HepG2 (cell line): ENCODE measurements at regions not wholly inside any gene's neighbourhood (a gene's known extent, or its start where the extent isn't known, plus 50 kb on each side); places are given as distances from the start of the nearest gene placed in this dataset.

Source experiments
- ATAC-seq: fragments of 200-7000 bp; cut with Tn5 transposase; 3 replicates; pipeline ENCODE4 v1.9.1; 2020; ENCODE audit warnings: mild to moderate bottlenecking, moderate library complexity
- BruUV-seq: library from RNA; stranded (reverse); fragments of 400-500 nt; replicated peaks from 2 replicates; lab custom pipeline; 2021; lab: Mats Ljungman, UMichigan
- CTCF ChIA-PET: fragments of 300-600 bp; formaldehyde crosslinking; extraction: SDS; loops from one replicate; lab custom pipeline; 2021; ENCODE audit warnings: low total read pairs, inconsistent platforms, low intra/inter-chr PET ratio; lab: Yijun Ruan, JAX
- POLR2A ChIA-PET: fragments of 350-600 bp; sonication (Branson Sonifier 250); formaldehyde crosslinking; loops from one replicate; lab custom pipeline; 2020; ENCODE audit warnings: antibody characterized with exemption, inconsistent platforms; lab: Yijun Ruan, JAX
- DNase-seq: peaks from one replicate; pipeline ENCODE4 v3.0.0-alpha.2; 2015; ENCODE audit warnings: low spot score
- FAIRE-seq: peaks from 3 replicates; lab custom pipeline; 2011; peaks lifted over from hg19 to GRCh38; lab: Jason Lieb, UNC
- H2AFZ ChIP-seq: one replicate; pipeline ENCODE4 v1.6.1; 2011; ENCODE audit warnings: low read length, inconsistent platforms
- H3K27ac ChIP-seq: fragments of 300-600 bp; 3 replicates; pipeline ENCODE4 v1.8.0; 2011; ENCODE audit warnings: mixed run types, mild to moderate bottlenecking, mixed read lengths, low read length, inconsistent platforms; ENCODE audit not compliant: insufficient read depth; ENCODE audit errors: extremely low read length
- H3K27me3 ChIP-seq, 2 experiments: fragments of 200-600 bp in 1 of 2; 2 replicates in 1 of 2; 3 replicates in 1 of 2; pipeline versions ENCODE4 v1.6.0 to v1.8.0; 2011; ENCODE audit warnings: low read length in 2 of 2, mild to moderate bottlenecking in 2 of 2, moderate library complexity in 2 of 2, inconsistent platforms in 1 of 2; ENCODE audit not compliant: insufficient read depth in 2 of 2, control insufficient read depth in 1 of 2
- H3K36me3 ChIP-seq, 2 experiments: fragments of 200-600 bp in 1 of 2; replicated peaks in 1 of 2; 2 replicates in 1 of 2; 3 replicates in 1 of 2; pipeline versions ENCODE4 v1.5.1 to v1.8.0; 2011; ENCODE audit warnings: low read length in 2 of 2, inconsistent platforms in 1 of 2; ENCODE audit not compliant: insufficient read depth in 2 of 2, control insufficient read depth in 1 of 2
- H3K4me1 ChIP-seq: 2 replicates; pipeline ENCODE4 v1.5.1; 2012; ENCODE audit warnings: low read length, inconsistent platforms; ENCODE audit not compliant: insufficient read depth
- H3K4me2 ChIP-seq: 2 replicates; pipeline ENCODE4 v1.6.0; 2011; ENCODE audit warnings: low read depth, low read length, inconsistent platforms
- H3K4me3 ChIP-seq, 3 experiments: fragments of 200-600 bp in 1 of 3; sonication (generic), shearing (Covaris generic) in 1 of 3; replicated peaks in 1 of 3; 2 replicates each; pipeline ENCODE4 v1.5.1; 2011 to 2016; ENCODE audit warnings: low read length in 3 of 3, inconsistent platforms in 2 of 3, low read depth in 2 of 3, mild to moderate bottlenecking in 2 of 3, control low read depth in 1 of 3, mixed read lengths in 1 of 3; ENCODE audit not compliant: insufficient read depth in 1 of 3
- H3K79me2 ChIP-seq: one replicate; pipeline ENCODE4 v1.6.1; 2011; ENCODE audit warnings: low read length, inconsistent platforms; ENCODE audit not compliant: insufficient read depth
- H3K9ac ChIP-seq: 2 replicates; pipeline ENCODE4 v1.6.0; 2011; ENCODE audit warnings: mild to moderate bottlenecking, low read depth, low read length, inconsistent platforms; ENCODE audit not compliant: insufficient read depth
- H3K9me3 ChIP-seq: 2 replicates; pipeline ENCODE4 v1.5.1; 2012; ENCODE audit warnings: mild to moderate bottlenecking, low read length
- H4K20me1 ChIP-seq: 2 replicates; pipeline ENCODE4 v1.6.0; 2011; ENCODE audit warnings: inconsistent platforms, mild to moderate bottlenecking, low read length, moderate library complexity; ENCODE audit not compliant: insufficient read depth
- CREM ChIP-seq, 2 experiments: sonication (generic) in 1 of 2; formaldehyde crosslinking in 1 of 2; IDR thresholded peaks; 2 replicates each; pipeline versions ENCODE4 v1.4.0 to v1.6.1; 2016 to 2020; ENCODE audit warnings: antibody characterized with exemption in 1 of 2, mild to moderate bottlenecking in 1 of 2, missing genetic modification reagents in 1 of 2
- ELF4 ChIP-seq: sonication (generic); formaldehyde crosslinking; IDR thresholded peaks from 2 replicates; pipeline ENCODE4 v1.5.0; 2020; ENCODE audit warnings: missing genetic modification reagents, mild to moderate bottlenecking, moderate library complexity, borderline replicate concordance
- MLXIP ChIP-seq: sonication (generic); formaldehyde crosslinking; IDR thresholded peaks from 2 replicates; pipeline ENCODE4 v1.9.0; 2021; ENCODE audit warnings: missing genetic modification reagents, borderline replicate concordance
- PAX8 ChIP-seq: sonication (generic); formaldehyde crosslinking; IDR thresholded peaks from 2 replicates; pipeline ENCODE4 v1.8.0; 2022; ENCODE audit warnings: mild to moderate bottlenecking, missing genetic modification reagents, borderline replicate concordance
- SKI ChIP-seq: fragments of 450-650 bp; IDR thresholded peaks from one replicate; pipeline ENCODE4 v1.6.1; 2018; ENCODE audit warnings: mild to moderate bottlenecking; ENCODE audit not compliant: partially characterized antibody
- ZEB1 ChIP-seq: IDR thresholded peaks from 2 replicates; pipeline ENCODE4 v1.6.1; 2012; ENCODE audit warnings: mild to moderate bottlenecking, low read depth, inconsistent platforms; ENCODE audit not compliant: insufficient replicate concordance
- ZNF235 ChIP-seq: sonication (generic); formaldehyde crosslinking; IDR thresholded peaks from 2 replicates; pipeline ENCODE4 v1.8.1; 2023; ENCODE audit warnings: mild to moderate bottlenecking, missing genetic modification reagents, borderline replicate concordance
- ZNF3 ChIP-seq: IDR thresholded peaks from 2 replicates; pipeline ENCODE4 v1.7.0; 2017; ENCODE audit warnings: inconsistent platforms
- ZNF580 ChIP-seq: IDR thresholded peaks from 2 replicates; pipeline ENCODE4 v1.6.1; 2016; ENCODE audit warnings: low read depth, borderline replicate concordance
- ZNF777 ChIP-seq: sonication (generic); formaldehyde crosslinking; IDR thresholded peaks from 2 replicates; pipeline ENCODE4 v1.4.0; 2020; ENCODE audit warnings: missing genetic modification reagents
- ZNF816 ChIP-seq: sonication (generic); formaldehyde crosslinking; IDR thresholded peaks from 2 replicates; pipeline ENCODE4 v1.8.0; 2022; ENCODE audit warnings: missing genetic modification reagents, mild to moderate bottlenecking, borderline replicate concordance
- ZSCAN12 ChIP-seq: sonication (generic); formaldehyde crosslinking; IDR thresholded peaks from 2 replicates; pipeline ENCODE4 v1.9.0; 2021; ENCODE audit warnings: mild to moderate bottlenecking, missing genetic modification reagents
- WGBS: methylation state at CpG from one replicate; pipeline ENCODE4 v1.1.6; 2017; ENCODE audit warnings: low lambda C conversion rate; 5-methylcytosine and 5-hydroxymethylcytosine counted together
- in situ Hi-C: cut with HindIII; loops from 2 replicates; pipeline ENCODE4 v1.10.0; 2017; ENCODE audit warnings: low pct_unique_long_range_greater_than_20kb; ENCODE audit not compliant: extremely low pct_ligation_motif_present
- intact Hi-C: fragments of 100-400 bp; cut with micrococcal nuclease; formaldehyde crosslinking; loops from one replicate; pipeline ENCODE4 v1.10.0; 2022; ENCODE audit not compliant: unreplicated experiment
- TF ChIP-seq, protein P1 (sequence below): sonication (generic); formaldehyde crosslinking; IDR thresholded peaks from 2 replicates; pipeline ENCODE4 v1.4.0; 2020; ENCODE audit warnings: mild to moderate bottlenecking, low read depth, missing genetic modification reagents
- TF ChIP-seq, protein P2 (sequence below): sonication (generic); formaldehyde crosslinking; IDR thresholded peaks from 2 replicates; pipeline ENCODE4 v1.4.0; 2020; ENCODE audit warnings: low read depth, mild to moderate bottlenecking, missing genetic modification reagents

- CTCF ChIA-PET = no interaction called here
Observed at GRCh38 chr4:4733663-4734062, 125.8 kb upstream of the MSX1 start.

More at GRCh38 chr4:4733663-4734062, 125.8 kb upstream of the MSX1 start:
- no peaks in the 10 kb centered on the region for H3K79me2 ChIP-seq
- no peak for ATAC-seq
- no TSS peak for BruUV-seq
- DNase-seq = no peak
- H3K27me3 ChIP-seq = no peaks in the 10 kb centered on the region
- TF ChIP-seq, protein P1, sequence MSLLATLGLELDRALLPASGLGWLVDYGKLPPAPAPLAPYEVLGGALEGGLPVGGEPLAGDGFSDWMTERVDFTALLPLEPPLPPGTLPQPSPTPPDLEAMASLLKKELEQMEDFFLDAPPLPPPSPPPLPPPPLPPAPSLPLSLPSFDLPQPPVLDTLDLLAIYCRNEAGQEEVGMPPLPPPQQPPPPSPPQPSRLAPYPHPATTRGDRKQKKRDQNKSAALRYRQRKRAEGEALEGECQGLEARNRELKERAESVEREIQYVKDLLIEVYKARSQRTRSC (CRISPR knock-in tag) = no peak
- TF ChIP-seq ZNF3 (CRISPR knock-in tag) (no peak), ZNF816 (CRISPR knock-in tag) (no peak), ELF4 (no peak), PAX8 (CRISPR knock-in tag) (no peak), ZNF235 (no peak), ZNF580 (no peak), SKI (no peak), CREM (IDR thresholded peaks at IDR 0.05) (no peak), CREM (CRISPR knock-in tag; IDR thresholded peaks at IDR 0.05) (no peak), ZNF777 (no peak), ZEB1 (no peak), ZSCAN12 (CRISPR knock-in tag) (no peak), MLXIP (no peak)
- TF ChIP-seq, protein P2, sequence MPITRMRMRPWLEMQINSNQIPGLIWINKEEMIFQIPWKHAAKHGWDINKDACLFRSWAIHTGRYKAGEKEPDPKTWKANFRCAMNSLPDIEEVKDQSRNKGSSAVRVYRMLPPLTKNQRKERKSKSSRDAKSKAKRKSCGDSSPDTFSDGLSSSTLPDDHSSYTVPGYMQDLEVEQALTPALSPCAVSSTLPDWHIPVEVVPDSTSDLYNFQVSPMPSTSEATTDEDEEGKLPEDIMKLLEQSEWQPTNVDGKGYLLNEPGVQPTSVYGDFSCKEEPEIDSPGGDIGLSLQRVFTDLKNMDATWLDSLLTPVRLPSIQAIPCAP = no peak
- H3K9ac ChIP-seq = no peak overlapping the region
- FAIRE-seq = no peak
- H3K4me1 ChIP-seq = 0 out of 2 replicates have a peak, but pooled peaks cover 12% of the 10 kb centered on the region
- H3K36me3 ChIP-seq = no peaks in the 10 kb centered on the region
- no peak overlapping the region for H3K4me2 ChIP-seq
- no peaks in the 10 kb centered on the region for H3K9me3 ChIP-seq
- POLR2A ChIA-PET = no interaction called here
- no peaks in the 10 kb centered on the region for H4K20me1 ChIP-seq
- in situ Hi-C loops = no loop called here
- 66% methylated on average over 3 of the region's 3 CpGs for WGBS
- intact Hi-C loops = no loop called here
- H3K4me3 ChIP-seq = no peak overlapping the region
- no peak overlapping the region for H2AFZ ChIP-seq
- H3K27ac ChIP-seq = no peak overlapping the region
